Hematopoietic multipotent progenitor cell treated with erythropoietin and hydrocortisone succinate and interleukin-3 and kit ligand, for 17 days (in vitro differentiated cells): ENCODE measurements at regions not wholly inside any gene's neighbourhood (a gene's known extent, or its start where the extent isn't known, plus 50 kb on each side); places are given as distances from the start of the nearest gene placed in this dataset.
"Not testable (repeated sequence)": the region's sequence is repeated elsewhere in the genome, so short reads cannot be mapped to it uniquely, and the experiment has no call there.

Experiments
- DNase-seq: peaks from one replicate; pipeline ENCODE4 v3.0.0-alpha.2; 2015; ENCODE audit warnings: low spot score

GRCh38 chr14:106670011-106670410 is 1143.6 kb downstream of the TMEM121 start:
- DNase-seq: no peak

DNA sequence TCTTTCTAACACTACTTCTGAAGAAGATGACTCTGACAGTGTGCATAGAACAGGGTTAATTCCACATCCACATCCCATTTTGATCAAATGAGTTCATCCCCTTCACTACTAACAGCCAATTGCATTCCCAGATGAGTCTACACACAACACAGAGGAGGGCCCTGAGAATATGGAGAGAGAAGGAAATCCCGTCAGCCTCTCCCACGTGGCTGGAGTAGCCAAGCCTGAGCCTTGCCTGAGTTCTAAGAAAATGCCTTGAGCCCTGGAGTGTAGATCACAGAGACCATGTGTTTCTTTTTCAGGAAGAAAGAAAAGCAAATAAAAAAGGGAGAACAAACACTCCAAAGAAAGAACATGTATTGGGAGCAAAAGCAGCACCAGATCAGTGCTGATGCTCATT is 1147.7 kb downstream of the TMEM121 start:
- DNase-seq: not testable (repeated sequence)

DNA sequence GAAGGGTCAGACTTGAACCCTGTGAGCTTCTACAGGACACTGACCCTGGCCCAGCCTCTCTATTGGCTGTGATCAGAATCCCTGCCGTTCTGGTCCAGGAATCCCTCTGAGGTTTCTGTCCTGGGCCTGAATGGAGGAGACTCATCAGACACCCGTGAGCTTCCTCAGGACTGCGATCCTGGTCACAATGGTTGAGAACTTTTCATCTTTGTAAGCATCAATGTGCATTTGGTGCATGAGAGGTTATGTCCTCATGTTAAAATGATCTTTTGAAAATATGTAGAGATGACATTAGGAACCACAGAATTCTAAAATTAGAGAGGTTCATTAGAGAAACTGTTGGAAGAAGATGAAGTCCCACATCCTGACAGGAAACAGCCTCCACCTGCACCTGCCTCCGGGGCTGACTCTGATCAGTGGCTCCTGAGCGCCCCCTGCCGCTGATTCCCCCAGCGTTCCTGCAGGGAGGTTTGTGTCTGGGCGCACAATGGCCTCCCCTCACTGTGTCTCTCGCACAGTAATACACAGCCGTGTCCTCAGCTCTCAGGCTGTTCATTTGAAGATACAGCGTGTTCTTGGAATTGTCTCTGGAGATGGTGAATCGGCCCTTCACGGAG is 1148.2 kb downstream of the TMEM121 start:
- DNase-seq: not testable (repeated sequence)

GRCh38 chr14:106675716-106676115 is 1149.3 kb downstream of the TMEM121 start:
- DNase-seq: not testable (repeated sequence)

DNA sequence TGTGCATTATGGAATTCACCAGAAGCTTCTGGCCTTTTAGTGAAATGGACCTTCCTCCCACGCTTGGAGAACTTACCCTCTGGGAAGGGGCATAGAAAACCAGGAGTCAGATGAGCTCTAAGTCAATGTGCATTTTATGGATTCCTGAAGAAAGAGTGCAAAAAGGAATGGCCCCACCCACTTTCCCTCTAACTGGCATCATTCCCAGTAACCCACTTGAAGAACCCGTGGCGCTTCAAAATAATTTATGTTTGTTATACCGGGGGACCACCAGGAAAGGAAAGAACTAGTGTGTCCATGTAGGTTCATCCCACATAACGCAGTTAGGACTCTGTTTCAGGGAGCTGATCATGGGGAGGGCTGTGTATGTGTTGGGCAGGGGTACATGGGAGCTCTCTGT is 1153.4 kb downstream of the TMEM121 start:
- no peak for DNase-seq

GRCh38 chr14:106681161-106681560 is 1154.8 kb downstream of the TMEM121 start:
- DNase-seq: no peak

DNA sequence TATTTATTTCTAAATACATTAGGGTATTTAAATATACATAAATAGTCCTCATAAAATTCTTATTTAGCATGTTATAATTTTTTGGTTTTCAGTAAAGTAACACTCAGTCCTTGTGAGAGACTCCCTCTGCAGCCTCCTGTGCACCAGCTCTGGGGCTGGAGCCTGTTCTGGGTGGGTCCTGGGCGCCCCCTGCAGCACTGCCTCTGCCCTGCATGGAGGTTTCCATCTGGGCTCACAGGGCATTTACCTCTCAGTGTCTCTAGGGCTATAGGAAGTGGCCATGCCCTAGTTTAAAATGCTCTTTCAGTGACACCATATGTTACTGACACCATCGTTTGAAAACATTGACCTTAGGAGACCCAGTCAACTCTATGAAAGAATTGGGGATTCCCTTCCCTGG is 1155.2 kb downstream of the TMEM121 start:
- no peak for DNase-seq

- no peak for DNase-seq
These were observed 1157.2 kb downstream of the TMEM121 start for GRCh38 chr14:106683631-106684030.

- no peak for DNase-seq
These were observed 1160.2 kb downstream of the TMEM121 start for GRCh38 chr14:106686533-106686932.

DNA sequence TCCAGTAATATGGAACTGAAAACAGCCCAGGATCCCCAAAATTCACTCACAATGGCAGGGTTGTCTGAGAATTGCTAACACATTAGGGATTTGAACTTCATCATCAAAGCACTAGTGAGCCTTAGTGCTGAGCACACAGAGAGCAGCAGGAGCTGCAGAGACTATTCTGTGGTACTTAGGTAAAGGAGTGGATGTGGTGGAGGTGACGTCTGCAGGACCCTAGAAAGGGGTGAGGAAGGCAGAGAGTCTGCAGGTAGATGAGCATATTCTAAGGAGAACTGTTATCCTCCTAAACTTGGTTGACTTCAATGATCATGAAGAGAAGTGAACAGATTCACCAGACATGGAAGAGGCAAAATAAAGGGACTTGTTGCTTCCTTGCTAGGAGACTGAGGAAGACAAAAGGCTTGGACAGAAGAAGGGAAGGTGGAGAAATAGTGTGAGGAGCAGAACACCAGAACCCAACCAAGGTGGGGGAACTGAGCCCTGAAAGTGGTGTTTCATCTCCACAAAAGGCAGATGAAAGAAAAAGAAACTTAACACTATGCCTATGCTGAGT is 1164.0 kb downstream of the TMEM121 start:
- DNase-seq: no peak

GRCh38 chr14:106691601-106692291 is 1165.4 kb downstream of the TMEM121 start:
- peak; percentile 81 for DNase-seq

DNA sequence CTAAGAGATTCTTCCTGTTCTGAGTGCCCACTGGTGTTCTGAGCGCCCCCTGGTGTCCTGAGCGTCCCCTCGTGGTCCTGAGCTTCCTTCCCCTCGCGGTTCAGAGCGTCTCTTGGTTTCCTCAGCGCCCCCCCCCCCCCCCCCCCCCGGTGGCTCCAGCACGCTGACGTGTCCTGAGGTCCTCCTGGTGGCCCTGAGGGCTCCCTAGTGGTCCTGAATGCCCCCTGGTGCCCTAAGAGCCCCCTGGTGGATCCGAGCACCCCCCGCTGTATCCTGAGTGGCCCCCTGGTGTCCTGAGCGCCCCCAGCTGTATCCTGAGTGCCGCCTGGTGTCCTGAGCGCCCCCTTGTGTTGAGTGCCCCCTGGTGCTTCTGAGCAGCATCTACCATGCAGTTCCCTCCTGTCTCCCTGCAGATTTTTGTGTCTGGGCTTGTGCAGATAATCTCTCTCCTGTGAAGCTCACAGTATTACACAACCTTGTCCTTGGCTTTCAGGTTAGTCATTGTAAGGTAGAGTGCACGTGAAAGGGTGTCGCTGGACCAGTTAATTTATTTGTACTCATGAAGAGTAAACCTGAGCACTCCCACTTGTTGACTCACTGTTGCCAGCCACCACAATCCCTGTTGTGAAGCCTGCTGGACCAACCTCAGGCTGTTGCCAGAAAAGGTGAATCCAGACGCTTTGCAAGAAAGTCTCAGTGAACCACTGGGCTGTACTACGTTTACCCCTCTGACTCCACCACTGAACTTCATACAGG is 1168.4 kb downstream of the TMEM121 start:
- peak; percentile 33 for DNase-seq

DNA sequence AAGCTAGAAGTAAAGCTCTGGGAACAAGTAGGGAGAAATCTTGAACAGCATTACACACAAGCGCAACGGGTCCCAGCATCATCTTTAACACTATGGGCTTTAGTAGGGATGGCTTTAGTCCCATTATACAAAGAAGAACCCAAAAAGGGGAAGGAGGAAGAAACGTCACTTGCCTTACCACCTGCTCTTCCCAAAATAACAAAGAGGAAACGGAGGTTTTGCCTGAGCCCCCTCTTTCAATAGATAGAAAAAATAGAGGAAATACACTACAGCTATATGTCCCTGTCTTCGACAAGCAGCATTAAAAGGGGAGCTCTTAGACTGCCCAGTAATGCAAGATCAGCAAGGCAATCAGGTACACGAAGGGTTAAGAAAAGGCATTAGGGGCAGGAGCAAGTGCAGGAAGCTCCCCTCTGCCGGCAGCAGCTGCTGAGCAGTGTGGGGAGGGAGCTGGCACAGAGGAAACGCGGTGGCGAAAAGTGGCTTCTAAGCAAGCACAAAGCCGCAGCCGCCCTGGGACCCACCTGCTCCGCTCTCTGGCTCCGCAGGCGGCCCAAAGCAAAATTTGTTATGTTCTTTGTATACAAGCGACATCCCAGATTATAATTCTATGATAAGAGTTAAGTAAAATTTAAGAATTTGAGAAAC is 1172.4 kb downstream of the TMEM121 start:
- peak; percentile 0 for DNase-seq

GRCh38 chr14:106703651-106704050 is 1177.3 kb downstream of the TMEM121 start:
- not testable (repeated sequence) for DNase-seq

GRCh38 chr14:106706488-106706887 is 1180.1 kb downstream of the TMEM121 start:
- DNase-seq: not testable (repeated sequence)

GRCh38 chr14:106710187-106710586 is 1183.8 kb downstream of the TMEM121 start:
- DNase-seq: not testable (repeated sequence)

DNA sequence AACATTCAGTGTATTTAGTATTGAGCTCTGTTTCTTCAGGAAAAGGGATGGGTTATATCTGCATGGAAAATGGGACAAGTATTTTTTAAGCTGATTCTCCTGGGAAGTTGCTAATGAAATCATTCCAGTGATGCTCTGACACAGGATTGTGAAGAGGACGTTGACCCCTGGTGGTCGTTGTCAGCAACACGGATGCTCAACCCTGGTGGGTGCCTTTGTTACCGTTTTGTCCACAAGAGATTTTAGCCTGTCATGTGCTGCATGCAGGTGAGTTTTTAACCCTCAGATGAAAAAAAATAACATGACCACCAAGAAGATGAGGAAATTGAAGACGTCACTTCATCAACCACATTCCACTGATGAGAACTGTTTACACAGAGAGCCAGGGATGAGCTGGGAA is 1186.1 kb downstream of the TMEM121 start:
- peak; percentile 1 for DNase-seq

- not testable (repeated sequence) for DNase-seq
These were observed 1188.4 kb downstream of the TMEM121 start for GRCh38 chr14:106714446-106715428.

GRCh38 chr14:106717544-106717943 is 1191.2 kb downstream of the TMEM121 start:
- DNase-seq: not testable (repeated sequence)

GRCh38 chr14:106719880-106720279 is 1193.5 kb downstream of the TMEM121 start:
- not testable (repeated sequence) for DNase-seq

DNA sequence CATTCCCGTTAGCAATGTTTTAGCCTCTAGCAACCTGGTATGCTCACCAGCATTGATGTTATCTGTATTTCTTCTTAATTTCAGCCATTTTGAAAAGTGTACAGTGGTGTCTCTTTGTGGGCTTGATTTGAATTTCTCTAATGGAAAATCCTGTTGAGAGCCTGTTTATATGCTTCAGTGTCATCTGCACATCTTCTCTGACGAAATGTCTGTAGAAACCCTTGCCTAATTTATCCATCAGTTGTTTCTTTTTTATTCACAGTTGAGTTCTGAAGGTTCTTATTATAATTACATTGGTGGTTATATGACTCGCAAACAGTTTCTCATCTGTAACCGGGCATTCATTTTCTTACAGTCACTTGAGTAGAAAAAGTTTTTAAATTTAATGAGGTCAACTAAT is 1195.5 kb downstream of the TMEM121 start:
- not testable (repeated sequence) for DNase-seq
